ENCODE measurements at regions not wholly inside any gene's neighbourhood (a gene's known extent, or its start where the extent isn't known, plus 50 kb on each side); places are given as distances from the start of the nearest gene placed in this dataset.

DNA sequence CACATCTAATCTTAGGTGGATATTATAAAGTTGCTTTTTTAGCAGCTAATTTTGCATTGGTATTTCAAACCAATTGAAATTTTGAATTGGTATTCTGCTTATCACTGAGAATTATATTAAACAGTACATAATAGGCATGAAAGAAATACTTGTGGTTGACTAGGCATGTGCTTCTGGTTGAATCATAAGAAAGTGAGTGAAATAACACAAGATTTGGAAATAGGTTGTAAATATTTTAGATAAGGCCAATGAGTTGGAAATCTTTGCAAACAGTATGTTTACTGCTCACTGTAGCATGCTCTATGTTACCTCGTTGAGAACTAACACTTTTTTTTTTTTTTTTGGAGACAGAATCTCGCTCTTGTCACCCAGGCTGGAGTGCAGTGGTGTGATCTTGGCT is 66.8 kb upstream of the RFC3 start:
- TF ChIP-seq, protein P1, sequence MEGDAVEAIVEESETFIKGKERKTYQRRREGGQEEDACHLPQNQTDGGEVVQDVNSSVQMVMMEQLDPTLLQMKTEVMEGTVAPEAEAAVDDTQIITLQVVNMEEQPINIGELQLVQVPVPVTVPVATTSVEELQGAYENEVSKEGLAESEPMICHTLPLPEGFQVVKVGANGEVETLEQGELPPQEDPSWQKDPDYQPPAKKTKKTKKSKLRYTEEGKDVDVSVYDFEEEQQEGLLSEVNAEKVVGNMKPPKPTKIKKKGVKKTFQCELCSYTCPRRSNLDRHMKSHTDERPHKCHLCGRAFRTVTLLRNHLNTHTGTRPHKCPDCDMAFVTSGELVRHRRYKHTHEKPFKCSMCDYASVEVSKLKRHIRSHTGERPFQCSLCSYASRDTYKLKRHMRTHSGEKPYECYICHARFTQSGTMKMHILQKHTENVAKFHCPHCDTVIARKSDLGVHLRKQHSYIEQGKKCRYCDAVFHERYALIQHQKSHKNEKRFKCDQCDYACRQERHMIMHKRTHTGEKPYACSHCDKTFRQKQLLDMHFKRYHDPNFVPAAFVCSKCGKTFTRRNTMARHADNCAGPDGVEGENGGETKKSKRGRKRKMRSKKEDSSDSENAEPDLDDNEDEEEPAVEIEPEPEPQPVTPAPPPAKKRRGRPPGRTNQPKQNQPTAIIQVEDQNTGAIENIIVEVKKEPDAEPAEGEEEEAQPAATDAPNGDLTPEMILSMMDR (IDR thresholded peaks at IDR 0.05) = no peak
- TF ChIP-seq EZH2 (IDR thresholded peaks at IDR 0.05; ENCODE audit: borderline replicate concordance, insufficient read depth, low read depth, low read length, poor library complexity, severe bottlenecking) = no peak

Data from B cell (primary cell).